HG03097 (cell line): ENCODE measurements at regions not wholly inside any gene's neighbourhood (a gene's known extent, or its start where the extent isn't known, plus 50 kb on each side); places are given as distances from the start of the nearest gene placed in this dataset.
"Not testable (repeated sequence)": the region's sequence is repeated elsewhere in the genome, so short reads cannot be mapped to it uniquely, and the experiment has no call there.

Experiments
- ATAC-seq: cut with Tn5 transposase; IDR thresholded peaks from one replicate; pipeline ENCODE4 v1.9.1; 2021; ENCODE audit not compliant: unreplicated experiment, low FRiP score

DNA sequence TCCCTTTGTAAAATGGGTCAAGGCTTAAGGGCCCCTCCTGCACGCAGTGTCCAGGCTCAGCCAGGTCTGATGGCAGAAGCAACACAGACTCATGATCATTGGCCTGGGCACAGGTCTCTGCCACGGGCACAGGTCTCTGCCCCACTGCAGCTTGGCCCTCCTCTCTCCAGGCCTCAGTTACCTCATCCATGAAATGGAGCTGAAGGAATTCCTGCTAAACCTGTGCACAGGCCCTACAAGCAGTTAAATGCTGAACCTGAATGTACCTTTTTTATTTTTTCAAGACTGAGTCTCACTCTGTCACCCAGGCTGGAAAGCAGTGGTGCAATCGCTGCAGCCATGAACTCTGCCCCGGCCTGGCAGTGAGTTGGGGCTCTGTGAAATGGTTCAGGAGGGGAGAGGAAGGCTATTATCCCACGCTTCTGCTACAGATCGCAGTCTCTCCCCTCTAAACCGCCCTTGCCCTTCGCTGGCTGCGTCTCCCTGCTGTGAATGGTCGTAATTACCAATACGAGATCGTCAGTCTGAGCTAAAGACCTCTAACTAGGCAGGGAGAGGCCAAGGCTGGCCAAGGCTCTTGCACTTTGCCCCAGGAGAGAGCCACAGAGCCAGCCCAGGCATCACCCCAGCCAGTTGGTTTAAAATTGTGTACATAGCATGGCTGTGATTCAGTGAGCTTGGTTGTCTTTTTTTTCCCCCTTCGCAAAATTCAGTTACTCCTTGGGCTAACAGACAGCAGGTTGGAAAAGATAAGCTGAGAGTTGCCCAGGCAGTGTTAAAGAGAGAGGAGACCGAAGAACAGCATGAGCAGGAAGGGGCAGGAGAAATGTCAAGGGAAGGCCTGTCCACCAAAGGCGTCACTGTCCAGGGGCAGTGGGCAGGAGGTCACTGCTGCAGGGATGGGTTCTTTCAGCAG is 93.0 kb upstream of the KCTD7 start:
- ATAC-seq = no peak

DNA sequence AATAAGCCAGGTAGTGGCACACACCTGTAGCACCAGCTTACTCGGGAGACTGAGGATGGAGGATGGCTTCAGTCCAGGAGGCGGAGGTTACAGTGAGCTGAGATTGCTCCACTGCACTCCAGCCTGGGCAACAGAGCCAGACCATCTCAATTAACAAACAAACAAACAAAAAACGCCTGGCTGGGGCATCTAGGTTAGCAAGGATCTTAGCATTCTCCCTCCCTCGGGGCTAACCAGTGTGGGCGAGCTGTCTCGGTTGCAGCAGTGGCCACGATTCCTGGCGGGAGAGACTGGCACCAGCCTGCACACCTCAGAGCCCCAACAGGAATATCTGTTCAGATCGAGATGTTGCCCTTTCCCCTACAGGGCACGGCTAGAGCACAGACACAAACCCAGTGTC is 91.3 kb upstream of the KCTD7 start:
- ATAC-seq = no peak

DNA sequence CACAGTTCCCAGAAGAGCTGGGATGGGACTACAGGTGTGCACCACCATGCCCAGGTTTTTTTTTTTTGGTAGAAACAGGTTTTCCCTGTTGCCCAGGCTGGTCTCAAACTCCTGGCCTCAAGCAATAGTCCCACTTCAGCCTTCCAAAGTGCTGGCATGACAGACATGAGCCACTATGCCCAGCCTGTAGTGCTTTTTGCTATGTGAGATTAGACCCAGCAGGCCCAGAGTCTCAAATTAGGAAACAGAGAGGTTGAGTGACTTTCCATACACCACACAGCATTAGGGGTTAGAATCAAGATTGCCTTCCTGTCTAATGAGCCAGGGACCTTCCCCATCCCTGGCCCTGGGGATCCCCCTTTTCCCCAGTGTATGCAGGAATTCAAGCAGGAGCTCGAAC is 90.8 kb upstream of the KCTD7 start:
- no peak for ATAC-seq

DNA sequence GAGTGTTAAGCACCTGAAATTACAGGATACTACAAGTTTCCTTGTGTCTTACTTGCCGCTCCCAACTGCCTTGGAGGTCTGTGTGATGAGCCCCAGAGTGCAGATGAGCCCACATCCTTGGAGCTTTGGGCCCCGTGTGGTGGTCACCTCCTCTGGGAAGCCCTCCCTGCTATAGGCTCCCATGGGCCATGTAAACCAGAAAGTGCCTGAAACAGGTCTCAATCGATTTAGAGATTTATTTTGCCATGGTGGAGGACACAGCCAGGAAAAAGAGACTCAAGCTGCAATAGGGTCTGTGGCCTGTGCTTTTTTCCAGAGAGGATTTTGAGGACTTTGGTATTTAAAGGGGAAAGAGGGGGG is 89.4 kb upstream of the KCTD7 start:
- no peak for ATAC-seq

DNA sequence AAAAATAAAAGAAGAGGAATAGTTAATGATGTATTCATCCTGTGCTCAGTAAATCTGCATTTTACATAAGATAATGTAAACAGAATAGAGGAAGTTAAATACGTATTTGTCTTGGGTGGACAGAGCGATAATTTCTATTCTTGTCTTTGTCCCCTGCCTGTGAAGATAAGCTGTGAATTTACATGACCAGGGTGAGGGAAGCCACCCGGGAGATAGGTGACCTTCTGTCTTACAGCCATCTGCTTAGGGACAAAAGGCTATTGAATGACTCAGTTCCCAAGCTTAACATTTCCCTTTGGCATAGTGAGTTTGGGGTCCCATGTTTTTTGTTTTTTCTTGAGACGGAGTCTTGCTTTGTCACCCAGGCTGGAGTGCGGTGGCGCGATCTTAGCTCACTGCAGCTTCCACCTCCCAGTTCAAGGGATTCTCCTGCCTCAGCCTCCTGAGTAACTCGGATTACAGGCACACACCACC is 88.7 kb upstream of the KCTD7 start:
- ATAC-seq = no peak

DNA sequence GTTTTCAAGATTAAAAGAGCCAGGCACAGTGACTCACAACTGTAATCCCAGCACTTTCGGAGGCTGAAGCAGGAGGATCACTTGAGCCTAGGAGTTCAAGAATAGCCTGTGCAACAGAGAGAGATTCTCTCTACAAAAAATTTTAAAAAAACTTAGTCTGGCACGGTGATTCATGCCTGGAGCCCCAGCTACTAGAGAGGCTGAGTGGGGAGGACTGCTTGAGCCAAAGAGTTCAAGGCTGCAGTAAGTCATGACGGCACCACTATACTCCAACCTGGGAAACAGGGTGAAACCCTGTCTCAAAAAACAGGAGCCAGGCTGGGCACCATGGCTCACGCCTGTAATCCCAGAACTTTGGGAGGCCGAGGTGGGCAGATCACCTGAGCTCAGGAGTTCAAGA is 86.6 kb upstream of the KCTD7 start:
- no peak for ATAC-seq

DNA sequence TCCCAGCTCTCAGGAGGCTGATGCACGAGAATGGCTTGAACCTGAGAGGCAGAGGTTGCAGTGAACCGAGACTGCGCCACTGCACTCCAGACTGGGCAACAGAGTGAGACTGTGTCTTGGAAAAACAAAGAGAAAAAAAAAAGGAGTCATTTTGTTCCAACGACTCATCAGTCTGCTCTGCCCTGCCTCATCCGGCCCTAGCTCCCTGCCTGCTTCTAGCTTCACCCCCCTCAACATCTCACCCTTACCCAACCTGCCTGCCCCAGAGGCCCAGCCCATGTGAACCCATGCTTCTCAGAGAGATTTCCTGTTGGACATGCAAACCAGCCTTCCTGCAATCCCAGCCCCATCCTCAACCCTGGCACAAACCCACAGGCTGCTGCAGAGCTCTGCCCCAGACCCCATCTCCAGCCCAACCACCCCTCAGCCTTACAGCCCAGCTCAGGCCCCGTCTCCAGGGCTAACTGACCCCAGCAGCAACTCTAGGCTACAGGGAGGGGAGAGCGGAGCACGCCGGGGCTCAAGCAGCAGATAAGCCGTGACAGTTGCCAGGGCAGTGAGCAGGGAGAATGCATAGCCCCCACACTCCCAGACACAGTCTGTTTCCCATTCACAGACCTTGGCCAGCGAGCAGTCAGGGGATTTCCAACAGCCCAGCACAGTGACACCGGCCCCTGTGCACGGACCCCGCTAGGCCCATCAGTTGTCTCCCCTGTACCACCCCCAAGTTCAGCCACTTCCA is 86.0 kb upstream of the KCTD7 start:
- ATAC-seq = no peak

DNA sequence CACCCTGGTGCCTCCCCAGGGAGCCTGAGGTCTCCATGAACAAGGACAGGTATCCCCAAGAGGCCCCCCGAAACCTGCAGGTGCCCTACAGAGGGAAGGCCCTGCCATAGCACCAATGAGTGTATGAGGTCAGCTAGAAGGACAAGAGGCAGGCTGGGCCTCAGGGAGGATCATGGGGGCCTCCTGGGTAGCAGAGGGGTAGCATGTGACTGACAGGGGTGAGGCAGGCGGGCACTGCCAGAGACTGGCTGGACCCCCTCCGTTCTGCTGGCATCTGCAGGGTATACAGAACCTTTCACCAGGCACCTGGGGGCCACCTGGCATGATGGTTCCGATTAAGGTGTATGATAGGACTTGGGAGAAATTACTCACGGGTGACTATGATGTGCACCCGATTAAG is 79.2 kb upstream of the KCTD7 start:
- no peak for ATAC-seq

DNA sequence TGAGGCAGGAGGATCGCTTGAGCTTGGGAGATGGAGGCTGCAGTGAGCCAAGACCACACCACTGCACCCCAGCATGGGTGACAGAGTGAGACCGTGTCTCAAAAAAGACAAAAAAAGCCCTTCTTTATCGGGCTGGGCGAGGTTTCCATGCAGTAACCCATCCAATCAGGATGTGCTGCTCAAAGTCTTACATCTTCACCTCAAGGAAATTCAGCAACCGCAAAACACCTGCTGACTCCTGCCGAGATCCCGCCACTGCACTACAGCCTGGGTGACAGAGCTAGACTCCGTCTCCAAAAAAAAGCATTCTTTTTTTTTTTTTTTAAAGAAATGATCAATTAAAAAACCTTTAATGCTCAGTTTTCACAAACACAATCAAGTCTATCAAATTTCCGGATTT is 75.7 kb upstream of the KCTD7 start:
- ATAC-seq = no peak

DNA sequence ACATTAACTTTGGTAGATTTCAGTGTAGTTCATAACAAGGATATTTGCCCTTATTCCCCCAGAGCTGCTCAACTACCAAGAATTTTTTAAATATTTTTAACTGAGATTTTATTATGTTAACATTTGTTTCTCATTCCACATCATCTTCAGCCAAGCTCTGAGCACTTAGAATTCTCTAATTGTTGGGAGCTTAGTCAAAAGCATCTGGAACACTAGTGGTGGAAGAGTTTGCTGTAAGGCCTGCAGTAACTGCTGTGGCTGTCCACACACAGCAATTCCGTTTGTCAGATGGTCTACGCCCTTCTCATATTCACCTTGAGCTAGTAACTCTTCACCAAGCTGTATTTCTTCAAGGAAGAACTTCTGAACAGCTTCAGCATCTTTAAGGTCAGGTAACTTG is 75.0 kb upstream of the KCTD7 start:
- ATAC-seq = not testable (repeated sequence)

DNA sequence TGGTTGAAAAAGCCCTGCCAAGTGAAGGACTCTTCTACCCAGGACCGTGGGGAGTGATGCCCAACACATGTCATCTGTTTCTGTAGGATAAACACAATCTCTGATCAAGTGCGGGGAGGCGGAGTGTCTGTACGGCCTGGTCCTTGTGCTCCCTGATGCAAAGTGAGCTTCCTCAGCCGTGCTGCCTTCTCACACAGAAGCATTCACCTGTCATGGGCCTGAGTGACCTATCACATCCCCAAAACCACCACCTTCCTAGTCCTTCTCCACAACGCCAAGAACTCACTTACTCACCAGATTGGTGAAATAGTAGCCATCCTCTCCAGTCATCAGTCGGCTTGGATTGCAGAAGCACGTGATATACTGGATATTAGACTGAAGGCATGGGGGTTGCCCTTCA is 74.4 kb upstream of the KCTD7 start:
- ATAC-seq = not testable (repeated sequence)

DNA sequence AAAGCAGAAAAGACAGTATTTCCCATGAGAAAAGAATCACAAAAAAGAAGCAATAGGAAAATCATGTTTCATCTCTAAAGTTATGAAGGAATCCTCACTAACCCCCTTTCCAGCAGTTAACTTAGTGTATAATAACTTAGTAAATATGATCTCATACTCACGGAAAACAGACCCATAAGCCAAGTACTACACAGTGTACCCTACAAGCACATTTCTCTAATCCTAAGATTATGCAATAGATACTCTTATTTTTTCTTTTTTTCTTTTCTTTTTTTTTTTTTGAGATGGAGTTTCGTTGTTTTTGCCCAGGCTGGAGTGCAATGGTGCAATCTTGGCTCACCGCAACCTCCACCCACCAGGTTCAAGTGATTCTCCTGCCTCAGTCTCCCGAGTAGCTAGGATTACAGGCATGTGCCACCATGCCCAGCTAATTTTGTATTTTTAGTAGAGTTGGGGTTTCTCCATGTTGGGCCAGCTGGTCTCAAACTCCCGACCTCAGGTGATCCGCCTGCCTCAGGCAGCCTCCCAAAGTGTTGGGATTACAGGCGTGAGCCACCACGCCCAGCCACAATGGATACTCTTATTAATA is 73.7 kb upstream of the KCTD7 start:
- ATAC-seq = not testable (repeated sequence)

DNA sequence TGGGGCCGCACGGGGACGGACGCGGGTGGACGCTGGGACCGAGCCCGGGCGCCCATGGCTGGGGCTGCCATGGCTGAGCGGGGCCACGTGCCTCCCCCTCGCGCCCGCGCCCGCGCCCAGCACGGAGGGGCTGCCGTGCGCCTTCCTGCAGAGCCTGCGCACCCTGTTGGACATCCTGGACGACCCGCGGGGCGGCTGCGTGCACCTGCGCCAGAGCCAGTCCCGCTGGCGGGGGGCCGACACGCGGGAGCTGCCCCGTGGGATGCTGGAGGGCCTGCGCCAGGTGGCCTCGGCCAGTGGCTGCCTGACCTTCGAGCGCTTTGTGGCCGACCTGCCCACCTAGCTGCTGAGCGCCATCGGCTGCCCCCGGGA is 72.5 kb upstream of the KCTD7 start:
- no peak for ATAC-seq

DNA sequence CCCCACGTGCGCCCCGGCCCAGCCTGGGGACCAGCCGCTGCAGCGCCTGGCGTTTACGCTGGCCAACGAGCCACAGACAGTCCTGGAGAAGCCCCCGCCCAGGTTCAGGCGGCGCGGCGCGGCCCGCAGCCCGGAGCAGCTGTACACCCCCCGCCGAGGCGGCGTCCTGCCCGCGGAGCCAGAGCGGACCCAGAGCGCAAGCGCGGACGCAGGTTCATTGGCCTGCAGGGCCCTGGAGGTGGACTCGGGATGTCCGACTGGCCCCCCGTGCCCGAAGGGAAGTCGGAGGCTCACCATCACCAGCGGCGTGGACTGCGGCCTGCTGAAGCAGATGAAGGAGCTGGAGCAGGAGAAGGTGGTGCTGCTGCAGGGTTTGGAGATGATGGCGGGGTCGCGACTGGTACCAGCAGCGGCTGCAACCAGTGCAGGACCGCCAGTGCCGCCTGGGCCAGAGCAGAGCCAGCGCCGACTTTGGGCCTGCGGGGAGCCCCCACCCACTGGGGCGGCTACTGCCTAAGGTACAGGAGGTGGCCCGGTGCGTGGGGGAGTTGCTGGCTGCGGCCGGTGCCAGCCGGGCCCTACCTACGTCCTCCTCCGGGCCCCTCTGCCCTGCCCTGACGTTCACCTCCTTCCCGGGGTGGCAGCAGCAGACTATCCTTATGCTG is 72.0 kb upstream of the KCTD7 start:
- ATAC-seq = no peak

DNA sequence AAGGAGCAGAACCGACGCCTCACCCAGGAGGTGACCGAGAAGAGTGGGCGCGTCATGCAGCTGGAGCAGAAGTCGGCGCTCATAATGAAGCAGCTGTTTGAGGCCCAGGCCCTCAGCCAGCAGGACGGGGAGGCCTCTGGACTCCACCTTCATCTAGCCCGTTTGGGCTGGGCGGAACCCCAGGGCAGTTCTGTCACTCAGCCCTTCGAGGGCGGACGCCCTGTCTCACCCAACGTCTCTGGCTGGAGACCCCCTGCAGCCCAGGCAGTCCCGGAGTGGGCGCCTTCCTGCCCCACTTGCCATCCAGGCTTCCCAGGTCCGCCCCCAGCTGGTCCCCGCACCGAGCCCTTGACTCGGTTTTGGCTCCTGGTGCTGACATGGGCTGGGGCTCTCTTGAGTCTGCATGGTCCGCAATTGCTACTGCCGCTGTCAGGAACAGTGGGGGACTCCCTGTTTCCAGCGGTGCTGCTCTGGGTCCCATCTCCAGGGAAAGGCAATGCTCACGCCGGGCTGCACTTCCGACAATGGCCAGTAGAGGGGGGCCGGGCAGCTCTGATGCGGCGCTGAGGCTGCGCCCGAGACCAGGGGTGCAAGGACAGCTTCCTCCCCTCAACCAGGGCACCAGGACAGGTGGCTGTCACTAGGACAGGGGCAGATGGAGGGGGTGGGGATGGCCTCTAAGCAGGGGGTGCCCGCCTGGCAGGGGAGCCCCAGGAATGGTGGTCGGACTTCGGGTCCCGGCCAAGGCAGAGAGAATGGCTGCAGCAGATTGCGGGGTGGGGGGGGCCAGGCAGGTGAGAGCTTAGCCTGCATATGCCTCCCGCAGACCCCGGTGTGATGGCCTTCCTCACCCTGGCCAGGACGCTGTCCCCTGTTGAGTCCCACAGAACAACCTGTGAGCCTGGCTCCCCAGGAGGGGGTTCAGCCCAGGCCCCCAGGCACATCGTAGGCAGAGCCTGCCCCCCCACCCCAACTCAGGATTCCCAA is 71.2 kb upstream of the KCTD7 start:
- ATAC-seq = no peak

DNA sequence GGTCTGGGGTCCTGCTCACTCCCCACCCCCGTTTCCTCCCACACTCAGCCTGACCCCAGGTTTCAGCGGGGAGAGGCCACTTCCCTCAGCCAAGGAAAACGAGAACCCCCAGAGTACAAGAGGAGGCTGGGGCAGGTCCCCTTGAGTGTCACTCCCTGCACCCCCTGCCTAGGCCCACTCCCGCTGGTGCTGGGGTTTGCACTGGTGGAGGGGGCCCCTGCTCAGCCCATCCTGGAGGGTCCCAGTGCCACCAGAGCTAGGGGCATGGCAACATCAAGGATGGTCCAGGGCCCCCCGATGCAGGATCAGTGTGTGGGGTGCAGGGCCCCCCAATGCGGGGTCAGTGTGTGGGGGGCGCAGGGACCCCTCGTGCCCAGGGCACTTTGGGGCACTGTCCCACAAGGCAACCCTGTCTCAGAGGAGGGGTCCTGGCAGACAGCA is 70.5 kb upstream of the KCTD7 start:
- no peak for ATAC-seq

DNA sequence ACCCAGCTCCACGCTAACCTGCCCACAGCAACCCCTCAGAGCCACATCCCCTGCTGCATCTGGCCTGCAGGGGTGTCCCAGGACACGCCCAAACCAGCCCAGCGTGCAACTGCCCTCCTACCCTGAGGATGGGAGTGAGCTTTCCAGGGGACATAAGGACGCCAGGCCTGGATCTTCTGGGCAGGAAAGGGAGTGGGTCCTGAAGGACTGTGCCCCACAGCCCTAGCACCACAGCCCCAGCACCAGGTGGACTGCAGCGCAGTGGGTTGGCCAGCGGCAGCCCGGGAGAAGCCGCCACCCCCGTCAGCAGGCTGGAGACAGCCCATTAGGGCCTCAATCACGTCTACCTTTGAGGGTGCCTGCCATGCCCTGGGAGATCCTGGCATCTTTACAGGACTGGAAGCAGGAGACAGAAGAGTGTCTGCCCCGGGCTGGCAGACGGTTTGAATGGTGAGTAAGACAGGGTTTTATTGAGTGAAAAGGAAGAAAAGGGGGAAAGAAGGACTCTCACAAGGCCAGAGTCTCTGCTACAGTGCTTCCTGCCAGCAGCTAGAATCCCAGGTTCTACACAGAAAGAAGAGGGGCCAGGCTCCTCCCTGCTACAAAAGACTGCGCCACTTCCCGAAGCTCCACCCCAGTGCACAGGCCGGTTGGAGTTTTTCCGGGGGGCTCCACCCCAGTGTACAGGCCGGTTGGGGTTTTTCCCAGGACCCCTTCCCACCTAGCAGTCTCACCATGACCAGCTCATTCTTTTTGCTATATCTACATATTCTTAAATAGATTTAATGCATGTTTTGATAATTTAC is 69.8 kb upstream of the KCTD7 start:
- no peak for ATAC-seq

DNA sequence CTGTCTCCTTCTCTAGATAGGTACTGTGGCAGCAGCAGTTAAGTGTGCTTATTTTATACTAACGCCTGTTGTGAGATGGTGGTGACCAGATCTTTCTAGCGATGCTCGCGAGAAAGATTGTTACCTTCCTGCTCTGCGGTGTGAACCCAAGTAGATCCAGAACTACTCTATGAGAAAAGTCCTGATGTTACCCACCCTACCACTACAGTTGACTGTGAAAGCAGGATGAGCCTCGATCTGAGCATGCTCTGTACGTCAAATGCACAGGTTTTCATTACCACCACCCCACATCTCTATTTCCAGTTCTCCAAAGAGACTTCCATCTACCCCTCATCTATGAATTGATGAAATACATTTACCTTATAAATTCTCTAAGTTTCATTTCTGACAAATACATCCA is 64.6 kb upstream of the KCTD7 start:
- ATAC-seq = no peak

DNA sequence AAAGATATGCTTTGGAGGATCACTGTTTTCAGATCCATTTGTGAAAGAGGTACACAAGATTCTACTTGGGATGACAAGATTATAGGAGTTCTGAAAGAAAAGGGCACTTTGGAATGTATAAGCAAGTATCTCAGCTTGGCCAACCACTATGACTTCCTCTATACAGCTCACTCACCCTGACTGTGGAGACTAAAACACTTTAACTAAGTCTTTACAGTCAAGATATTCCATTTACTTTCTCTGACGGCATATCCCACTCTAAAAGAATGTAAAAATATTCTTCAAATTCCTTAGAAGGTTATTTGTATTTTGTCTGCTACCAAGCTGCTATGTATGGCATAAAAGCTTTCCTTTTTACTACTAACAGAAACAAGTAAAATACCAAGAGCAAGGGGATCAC is 58.5 kb upstream of the KCTD7 start:
- ATAC-seq = not testable (repeated sequence)
